KOPT-K1 (cell line): ENCODE measurements at regions not wholly inside any gene's neighbourhood (a gene's known extent, or its start where the extent isn't known, plus 50 kb on each side); places are given as distances from the start of the nearest gene placed in this dataset.

ENCODE experiments used
- H3K27ac ChIP-seq: fragments of 200-600 bp; sonication (generic); 2 replicates; pipeline ENCODE4 v1.5.1; 2016; ENCODE audit warnings: antibody characterized with exemption, mild to moderate bottlenecking, low read depth, low read length; ENCODE audit not compliant: poor library complexity, severe bottlenecking
- H3K36me3 ChIP-seq: fragments of 200-600 bp; sonication (generic); 2 replicates; pipeline ENCODE4 v1.5.1; 2017; ENCODE audit warnings: antibody characterized with exemption, mild to moderate bottlenecking, low read length, moderate library complexity; ENCODE audit not compliant: insufficient read depth
- H3K9me3 ChIP-seq: fragments of 200-600 bp; sonication (generic); 2 replicates; pipeline ENCODE4 v1.5.1; 2017; ENCODE audit warnings: antibody characterized with exemption, low read length, mild to moderate bottlenecking; ENCODE audit not compliant: insufficient read depth, poor library complexity, severe bottlenecking

GRCh38 chr10:55233090-55233489 lies 432.1 kb upstream of the PCDH15 start:
- no peaks in the 10 kb centered on the region for H3K9me3 ChIP-seq
- peak overlapping the region; percentile 57 for H3K27ac ChIP-seq
- no peaks in the 10 kb centered on the region for H3K36me3 ChIP-seq

GRCh38 chr10:55232553-55232952 lies 431.5 kb upstream of the PCDH15 start:
- Histone ChIP-seq H3K9me3 (no peaks in the 10 kb centered on the region), H3K36me3 (no peaks in the 10 kb centered on the region), H3K27ac (peak overlapping the region; percentile 57)

- H3K36me3 ChIP-seq = no peaks in the 10 kb centered on the region
- no peaks in the 10 kb centered on the region for H3K9me3 ChIP-seq
- H3K27ac ChIP-seq = no peak overlapping the region
These were observed 426.9 kb upstream of the PCDH15 start for GRCh38 chr10:55227967-55228366.

- Histone ChIP-seq H3K27ac (no peak overlapping the region), H3K9me3 (no peaks in the 10 kb centered on the region), H3K36me3 (no peaks in the 10 kb centered on the region)
These were observed 423.2 kb upstream of the PCDH15 start for GRCh38 chr10:55224007-55224781.

- Histone ChIP-seq H3K36me3 (no peaks in the 10 kb centered on the region), H3K9me3 (no peaks in the 10 kb centered on the region), H3K27ac (no peak overlapping the region)
These were observed 422.3 kb upstream of the PCDH15 start for GRCh38 chr10:55223352-55223751.

- Histone ChIP-seq H3K36me3 (no peaks in the 10 kb centered on the region), H3K27ac (no peak overlapping the region), H3K9me3 (no peaks in the 10 kb centered on the region)
These were observed 419.9 kb upstream of the PCDH15 start for GRCh38 chr10:55220975-55221374.

GRCh38 chr10:55215699-55216098 lies 414.7 kb upstream of the PCDH15 start:
- Histone ChIP-seq H3K27ac (no peak overlapping the region), H3K36me3 (no peaks in the 10 kb centered on the region), H3K9me3 (no peaks in the 10 kb centered on the region)

- no peak overlapping the region for H3K27ac ChIP-seq
- H3K36me3 ChIP-seq = no peaks in the 10 kb centered on the region
- no peaks in the 10 kb centered on the region for H3K9me3 ChIP-seq
These were observed 413.6 kb upstream of the PCDH15 start for GRCh38 chr10:55214608-55215007.

- Histone ChIP-seq H3K27ac (no peak overlapping the region), H3K9me3 (no peaks in the 10 kb centered on the region), H3K36me3 (no peaks in the 10 kb centered on the region)
These were observed 411.0 kb upstream of the PCDH15 start for GRCh38 chr10:55212051-55212450.

- H3K9me3 ChIP-seq = no peaks in the 10 kb centered on the region
- no peak overlapping the region for H3K27ac ChIP-seq
- no peaks in the 10 kb centered on the region for H3K36me3 ChIP-seq
These were observed 402.8 kb upstream of the PCDH15 start for GRCh38 chr10:55203874-55204273.

GRCh38 chr10:55203319-55203718 lies 402.3 kb upstream of the PCDH15 start:
- Histone ChIP-seq H3K36me3 (no peaks in the 10 kb centered on the region), H3K9me3 (no peaks in the 10 kb centered on the region), H3K27ac (no peak overlapping the region)

- Histone ChIP-seq H3K9me3 (no peaks in the 10 kb centered on the region), H3K36me3 (no peaks in the 10 kb centered on the region), H3K27ac (no peak overlapping the region)
These were observed 399.0 kb upstream of the PCDH15 start for GRCh38 chr10:55200020-55200419.

- no peak overlapping the region for H3K27ac ChIP-seq
- no peaks in the 10 kb centered on the region for H3K36me3 ChIP-seq
- no peaks in the 10 kb centered on the region for H3K9me3 ChIP-seq
These were observed 390.3 kb upstream of the PCDH15 start for GRCh38 chr10:55191236-55191860.

- Histone ChIP-seq H3K27ac (no peak overlapping the region), H3K9me3 (no peaks in the 10 kb centered on the region), H3K36me3 (no peaks in the 10 kb centered on the region)
These were observed 383.0 kb upstream of the PCDH15 start for GRCh38 chr10:55183993-55184392.

GRCh38 chr10:55180357-55180756 lies 379.3 kb upstream of the PCDH15 start:
- Histone ChIP-seq H3K36me3 (no peaks in the 10 kb centered on the region), H3K27ac (no peak overlapping the region), H3K9me3 (no peaks in the 10 kb centered on the region)

- no peaks in the 10 kb centered on the region for H3K9me3 ChIP-seq
- no peaks in the 10 kb centered on the region for H3K36me3 ChIP-seq
- no peak overlapping the region for H3K27ac ChIP-seq
These were observed 373.4 kb upstream of the PCDH15 start for GRCh38 chr10:55174419-55174818.
